GM21723 (cell line): ENCODE measurements at regions not wholly inside any gene's neighbourhood (a gene's known extent, or its start where the extent isn't known, plus 50 kb on each side); places are given as distances from the start of the nearest gene placed in this dataset.

Source experiments
- ATAC-seq: cut with Tn5 transposase; IDR thresholded peaks from one replicate; pipeline ENCODE4 v1.9.1; 2021; ENCODE audit warnings: mild to moderate bottlenecking, moderate library complexity; ENCODE audit not compliant: unreplicated experiment

- ATAC-seq: no peak
Observed at GRCh38 chr13:106433066-106433465, 102.4 kb downstream of the EFNB2 start.

DNA sequence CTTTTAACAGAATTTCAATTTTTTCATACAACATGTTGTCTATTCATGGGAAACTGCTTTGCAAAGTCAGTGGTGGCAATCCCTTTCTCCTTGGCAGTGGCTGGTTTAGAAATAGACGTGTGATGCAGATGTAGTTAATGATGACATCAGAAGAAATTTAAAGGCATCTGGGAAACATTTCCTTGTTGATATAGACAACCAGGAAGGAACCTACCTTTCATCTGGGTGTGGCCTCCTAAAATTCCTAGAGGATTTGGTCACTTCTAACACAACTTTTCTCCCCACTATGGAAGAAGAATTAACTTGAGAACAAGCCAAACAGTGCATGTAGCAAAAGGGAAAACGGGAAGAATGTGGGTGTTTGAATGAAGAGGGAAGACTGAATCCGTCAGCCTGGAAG lies 102.8 kb downstream of the EFNB2 start:
- no peak for ATAC-seq

DNA sequence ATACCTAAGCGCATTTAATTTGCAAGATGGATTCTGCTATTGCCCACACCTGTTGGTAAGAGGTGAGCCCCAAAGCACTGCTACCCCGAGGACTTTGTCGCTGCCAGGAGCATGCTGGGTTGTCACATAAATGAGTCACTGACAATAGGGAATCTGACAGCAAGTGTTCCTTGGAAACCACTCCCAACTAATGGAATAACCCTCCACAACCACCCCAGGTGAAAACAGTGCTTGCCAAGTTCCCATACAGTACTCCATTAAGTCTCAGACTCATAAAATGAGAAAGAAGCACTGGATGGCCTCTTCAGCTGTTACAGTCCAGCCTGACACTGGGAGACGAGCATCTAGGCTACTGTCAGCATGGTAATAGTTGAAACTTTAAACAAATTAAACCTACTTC lies 108.6 kb downstream of the EFNB2 start:
- no peak for ATAC-seq

GRCh38 chr13:106425661-106426060 lies 109.8 kb downstream of the EFNB2 start:
- no peak for ATAC-seq

DNA sequence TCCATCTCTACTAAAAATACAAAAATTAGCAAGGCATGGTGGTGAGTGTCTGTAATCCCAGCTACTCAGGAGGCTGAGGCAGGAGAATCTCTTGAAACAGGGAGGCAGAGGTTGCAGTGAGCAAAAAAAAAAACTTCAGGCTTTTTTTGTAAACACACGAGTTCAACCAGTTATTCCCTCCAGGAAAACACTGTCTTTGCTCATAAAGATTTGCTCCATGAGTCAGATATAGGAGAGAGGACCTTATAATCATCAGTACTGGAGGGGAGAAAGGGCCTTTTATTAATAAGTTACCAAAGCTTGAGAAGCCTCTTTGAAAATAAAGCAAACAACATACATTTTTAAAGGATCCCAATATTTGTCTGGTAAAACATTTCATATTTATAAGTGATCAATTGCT lies 110.7 kb downstream of the EFNB2 start:
- ATAC-seq: no peak

- no peak for ATAC-seq
Observed at GRCh38 chr13:106423530-106423929, 111.9 kb downstream of the EFNB2 start.

- no peak for ATAC-seq
Observed at GRCh38 chr13:106418556-106418955, 116.9 kb downstream of the EFNB2 start.

GRCh38 chr13:106417467-106418110 lies 117.9 kb downstream of the EFNB2 start:
- ATAC-seq: no peak

DNA sequence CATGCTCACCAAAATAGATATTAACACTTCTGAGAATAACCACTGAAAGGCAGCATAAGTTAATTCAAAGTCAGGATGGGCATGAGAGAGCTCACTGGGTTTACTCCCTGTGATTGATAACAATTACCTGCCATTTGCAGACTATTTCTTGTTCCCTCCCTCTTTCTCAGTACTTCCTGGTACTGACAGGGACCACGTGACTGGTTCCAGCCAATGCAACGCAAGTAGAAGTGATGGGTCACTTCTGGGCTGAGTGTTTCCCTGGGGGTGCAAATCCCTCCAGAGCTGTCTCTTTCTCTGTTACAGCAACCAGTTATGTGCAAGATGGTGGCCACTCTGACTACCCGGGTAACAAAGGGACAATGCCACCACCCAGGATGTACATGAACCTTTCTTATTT lies 118.8 kb downstream of the EFNB2 start:
- ATAC-seq: no peak

DNA sequence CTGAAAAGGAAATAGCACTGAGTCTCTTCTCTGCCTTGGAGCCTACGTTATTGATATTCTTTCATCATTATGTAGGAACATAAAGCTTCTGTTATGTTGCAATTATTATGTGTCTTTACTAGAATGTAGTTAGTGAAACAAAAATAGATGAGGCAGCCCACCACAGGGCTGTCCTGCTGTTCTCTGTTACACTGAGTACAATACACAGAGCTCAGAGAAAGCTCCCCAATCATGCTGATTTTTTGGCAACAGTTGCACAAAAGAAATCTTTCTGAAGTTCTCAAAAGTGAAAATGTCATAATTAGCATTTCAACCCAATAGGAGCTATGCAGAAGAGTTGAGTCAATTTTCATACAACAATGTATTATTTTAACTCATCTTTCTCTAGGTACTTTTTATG lies 119.5 kb downstream of the EFNB2 start:
- ATAC-seq: no peak

GRCh38 chr13:106415442-106415841 lies 120.0 kb downstream of the EFNB2 start:
- ATAC-seq: no peak

GRCh38 chr13:106407338-106407737 lies 128.1 kb downstream of the EFNB2 start:
- no peak for ATAC-seq

DNA sequence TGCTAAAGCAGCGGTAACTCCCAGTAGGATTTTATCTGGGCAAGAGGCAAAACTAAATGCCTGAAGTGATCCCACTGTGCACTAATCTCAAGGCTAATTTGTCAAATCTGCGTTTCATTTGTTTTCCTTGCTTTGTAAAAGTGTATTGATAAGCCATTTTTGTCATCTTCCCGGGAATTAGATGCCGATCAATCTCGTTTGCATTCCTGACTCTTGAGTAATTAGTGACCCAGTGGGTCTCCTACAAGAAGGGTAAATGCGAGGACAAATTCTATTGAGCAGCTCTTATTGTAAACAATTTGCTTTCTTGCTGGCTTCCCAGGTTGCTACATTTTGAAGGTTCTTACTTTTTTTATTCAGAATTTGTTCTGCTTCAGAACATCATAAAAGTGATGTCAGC lies 129.7 kb downstream of the EFNB2 start:
- no peak for ATAC-seq

- no peak for ATAC-seq
Observed at GRCh38 chr13:106403280-106403679, 132.2 kb downstream of the EFNB2 start.

DNA sequence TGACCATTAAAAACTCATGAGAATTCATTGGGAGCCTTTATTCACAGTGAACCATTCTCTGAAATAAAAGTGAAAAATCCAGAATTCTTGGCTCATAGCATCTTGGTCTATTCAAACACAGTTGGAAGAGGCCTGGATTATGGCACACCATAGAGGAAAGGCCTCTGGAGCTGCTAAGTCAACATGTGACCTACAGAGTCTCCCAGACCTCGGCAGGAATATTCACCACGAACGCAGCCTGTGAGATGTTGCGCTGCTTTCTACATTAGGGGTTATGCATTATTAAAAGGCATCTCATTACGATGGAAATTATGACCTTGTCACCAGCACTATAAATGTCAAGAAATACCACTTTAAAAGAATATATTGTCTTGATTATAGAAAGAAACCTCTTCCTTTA lies 132.6 kb downstream of the EFNB2 start:
- ATAC-seq: no peak

DNA sequence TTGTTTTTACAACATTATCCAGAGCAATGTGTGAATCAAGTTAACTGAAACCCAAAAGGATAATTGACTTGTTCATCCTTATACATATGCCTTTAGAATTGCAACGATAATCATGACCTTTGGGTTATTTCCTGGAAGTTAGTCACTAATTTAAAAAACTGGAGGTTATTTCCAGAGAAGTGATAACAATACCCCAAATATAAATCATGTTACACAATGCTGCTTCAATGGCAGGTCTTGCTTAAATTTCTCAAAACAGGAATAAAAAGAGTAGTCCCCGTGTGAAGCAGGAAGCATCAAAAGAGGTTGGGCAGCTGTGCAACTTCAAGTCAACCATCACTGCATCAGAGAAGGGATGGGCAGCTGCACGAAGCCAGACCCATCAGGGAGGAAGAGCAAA lies 134.4 kb downstream of the EFNB2 start:
- ATAC-seq: no peak

DNA sequence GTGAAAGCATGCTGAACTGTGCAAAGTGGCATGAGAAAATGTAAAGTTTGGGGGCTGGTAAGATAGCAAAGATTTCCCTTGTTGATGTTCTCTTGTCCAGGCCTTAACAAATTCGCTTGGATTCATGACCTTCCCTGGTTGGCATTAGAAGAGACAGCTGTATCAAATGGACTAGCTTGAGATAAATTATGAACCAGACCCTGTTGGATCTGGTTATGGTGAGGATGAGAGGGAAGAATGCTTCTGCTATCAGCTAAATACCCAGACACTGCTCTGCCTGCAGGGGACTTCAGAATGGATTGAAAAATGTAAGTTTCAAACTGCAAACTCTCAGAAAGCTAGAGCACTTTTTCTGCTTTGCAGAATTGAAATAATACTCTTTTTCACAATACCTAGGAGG lies 135.2 kb downstream of the EFNB2 start:
- no peak for ATAC-seq

DNA sequence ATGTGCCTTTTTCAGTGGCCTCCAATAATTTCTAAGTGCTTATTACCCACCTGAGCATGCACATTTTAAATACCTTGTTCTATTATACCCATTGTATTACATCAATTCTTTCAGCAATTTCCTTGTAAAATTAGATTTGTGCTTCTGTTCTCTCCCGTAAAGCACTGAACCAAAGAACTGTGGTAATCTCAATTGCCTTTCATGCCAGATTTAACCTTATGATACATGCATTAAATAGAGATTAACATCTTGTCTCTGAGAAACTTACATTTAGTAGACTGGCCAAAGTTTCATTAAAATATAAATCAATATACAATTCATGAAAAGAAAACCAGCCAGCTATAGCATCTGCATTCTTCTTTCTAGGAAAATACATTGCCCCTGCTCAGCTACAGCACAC lies 137.2 kb downstream of the EFNB2 start:
- ATAC-seq: no peak

- ATAC-seq: no peak
Observed at GRCh38 chr13:106393776-106394175, 141.7 kb downstream of the EFNB2 start.

DNA sequence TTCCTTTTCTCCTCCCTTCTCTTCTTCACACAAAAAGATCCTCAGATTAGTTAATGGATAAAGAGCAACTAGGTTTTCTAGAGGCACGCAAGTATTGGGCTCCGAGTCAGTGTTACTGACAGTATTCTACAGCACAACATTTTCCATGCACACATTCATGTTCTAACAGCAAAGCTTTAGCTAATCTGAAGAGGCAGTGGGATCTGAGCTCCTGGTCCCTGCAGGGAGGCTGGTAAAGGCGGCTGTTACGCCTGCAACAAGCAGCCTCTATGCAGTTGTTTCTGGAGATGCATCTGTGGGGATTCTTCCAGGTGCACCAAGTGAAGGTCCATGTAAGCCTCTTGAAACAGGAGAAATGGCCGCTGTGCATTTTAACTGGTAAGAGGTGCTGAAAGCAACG lies 143.8 kb downstream of the EFNB2 start:
- no peak for ATAC-seq

DNA sequence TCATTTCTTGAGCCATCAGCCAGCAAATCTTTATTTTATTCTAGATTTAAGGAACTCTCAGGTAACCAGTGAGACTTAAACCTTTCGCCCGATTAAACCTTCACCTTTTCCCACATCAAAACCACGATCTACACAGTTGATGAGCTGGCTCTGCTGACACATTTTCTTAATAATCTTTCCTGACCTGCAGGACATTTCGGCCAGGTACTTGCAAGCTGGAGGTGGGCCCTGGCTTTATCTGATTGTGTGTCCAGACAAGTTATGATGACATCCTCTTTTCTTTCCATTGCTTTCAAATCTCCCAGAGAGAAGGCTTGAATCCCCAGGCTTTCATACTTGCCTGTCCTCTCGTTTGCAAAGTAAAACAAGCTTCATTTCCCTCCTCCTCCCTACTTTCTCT lies 144.2 kb downstream of the EFNB2 start:
- ATAC-seq: no peak

DNA sequence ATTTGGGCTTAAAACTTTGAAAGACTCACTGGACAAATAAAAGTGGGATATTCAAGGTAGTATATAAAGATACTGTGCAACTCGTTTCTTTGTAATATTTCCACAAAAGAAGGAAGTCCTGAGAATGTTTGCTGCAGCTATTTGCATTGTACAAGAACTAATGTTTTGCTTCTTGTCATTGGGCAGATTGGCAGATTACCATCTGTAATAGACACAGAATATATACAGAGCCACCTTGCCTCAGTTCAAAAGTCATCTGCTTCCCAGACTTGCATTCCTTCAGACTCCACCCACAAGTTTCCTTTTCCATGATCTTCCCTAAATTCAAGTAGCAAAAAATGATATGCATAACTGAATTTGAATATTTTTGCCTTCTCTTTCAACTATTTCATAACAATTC lies 145.1 kb downstream of the EFNB2 start:
- no peak for ATAC-seq

- ATAC-seq: no peak
Observed at GRCh38 chr13:106385654-106386053, 149.8 kb downstream of the EFNB2 start.

DNA sequence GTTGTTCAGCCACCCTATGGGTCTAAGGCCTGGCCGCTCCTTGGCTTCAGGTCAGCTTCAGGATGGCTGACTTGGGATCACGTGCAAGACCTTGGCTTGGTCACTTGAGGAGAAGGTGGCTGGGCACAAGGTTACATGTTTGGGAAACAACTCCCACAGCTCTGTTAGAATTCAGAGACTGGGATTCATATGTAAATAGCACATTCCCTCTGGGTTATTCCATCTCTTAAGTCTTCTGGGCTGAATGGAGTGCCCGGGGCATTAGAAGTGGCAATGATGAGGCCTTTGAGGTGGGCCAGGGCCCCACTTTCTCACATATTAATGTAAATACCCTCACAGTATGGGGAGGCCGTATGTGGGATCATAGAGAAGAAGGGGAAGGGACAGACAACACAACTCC lies 150.9 kb downstream of the EFNB2 start:
- ATAC-seq: no peak
